HuH-7 (cell line): ENCODE measurements at regions not wholly inside any gene's neighbourhood (a gene's known extent, or its start where the extent isn't known, plus 50 kb on each side); places are given as distances from the start of the nearest gene placed in this dataset.
"Not testable (repeated sequence)": the region's sequence is repeated elsewhere in the genome, so short reads cannot be mapped to it uniquely, and the experiment has no call there.

Source experiments
- DNase-seq: peaks from one replicate; pipeline ENCODE4 v3.0.0; 2011; ENCODE audit warnings: low spot score

DNA sequence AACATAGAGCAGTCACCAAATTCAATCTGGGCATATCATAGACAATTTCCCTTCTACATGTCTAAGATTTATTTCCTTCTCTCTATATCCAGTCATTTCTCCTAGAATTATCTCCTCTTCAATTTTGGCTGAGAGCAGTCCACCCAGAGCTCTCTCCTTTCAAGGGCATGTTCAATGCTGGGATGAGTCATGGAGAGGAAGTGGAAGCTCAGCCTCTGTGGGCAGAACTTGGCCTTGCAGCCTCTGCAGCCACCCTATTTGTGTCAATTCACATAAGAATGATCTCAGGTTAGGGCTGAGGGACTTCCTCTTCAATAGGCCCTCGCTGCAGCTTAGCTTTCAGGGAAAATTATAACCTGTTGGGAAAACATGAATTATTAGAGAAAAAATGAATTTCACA is 560.8 kb downstream of the POM121L12 start:
- DNase-seq, result no peak

DNA sequence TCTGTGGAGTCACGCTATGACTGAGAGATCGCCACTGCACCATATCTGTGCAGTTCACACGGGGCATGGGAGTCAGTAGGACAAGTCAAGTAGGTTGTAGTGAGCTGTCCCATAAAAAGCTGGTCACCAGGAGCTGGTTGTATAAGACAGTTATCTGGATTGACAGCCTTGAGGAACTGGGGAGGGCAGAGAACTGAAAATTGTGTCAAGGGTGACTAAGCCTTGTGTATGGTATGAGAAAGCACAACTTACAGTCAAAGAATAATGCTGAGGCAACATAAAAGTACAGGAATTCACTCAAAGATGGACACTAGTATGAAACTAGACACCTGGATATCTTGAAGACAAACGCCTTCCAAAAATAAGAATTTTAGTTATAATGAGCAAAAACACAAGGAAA is 564.9 kb downstream of the POM121L12 start:
- DNase-seq, result no peak

DNA sequence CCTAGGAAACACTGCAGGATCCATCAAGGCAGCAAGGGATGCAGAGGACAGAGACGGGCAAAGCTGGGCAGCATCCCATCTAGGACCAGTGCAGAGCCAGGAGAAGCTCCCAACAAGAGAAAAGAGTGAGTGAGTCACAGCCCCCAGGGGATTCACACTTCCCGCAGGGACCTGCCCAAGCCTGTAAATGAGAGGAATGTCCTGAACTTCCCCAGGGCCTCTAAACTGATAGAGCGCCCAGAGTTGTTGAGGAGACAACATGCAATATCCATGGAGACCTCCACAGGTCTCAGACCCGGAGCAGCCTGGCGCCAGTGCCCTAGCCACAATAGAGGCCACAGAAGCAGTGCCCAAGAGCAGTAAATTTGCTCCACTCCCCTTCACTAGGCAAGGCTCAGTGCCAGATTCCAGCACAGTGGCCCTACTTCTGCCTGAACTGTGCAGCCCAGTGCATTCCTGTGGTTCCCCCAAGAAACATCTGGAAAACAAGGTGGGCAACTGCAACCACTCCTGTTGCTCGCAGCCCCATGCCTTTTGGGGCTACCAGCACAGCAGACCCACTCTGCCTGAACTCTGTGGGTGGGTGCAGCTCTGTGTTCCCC is 567.5 kb downstream of the POM121L12 start:
- DNase-seq, result no peak

DNA sequence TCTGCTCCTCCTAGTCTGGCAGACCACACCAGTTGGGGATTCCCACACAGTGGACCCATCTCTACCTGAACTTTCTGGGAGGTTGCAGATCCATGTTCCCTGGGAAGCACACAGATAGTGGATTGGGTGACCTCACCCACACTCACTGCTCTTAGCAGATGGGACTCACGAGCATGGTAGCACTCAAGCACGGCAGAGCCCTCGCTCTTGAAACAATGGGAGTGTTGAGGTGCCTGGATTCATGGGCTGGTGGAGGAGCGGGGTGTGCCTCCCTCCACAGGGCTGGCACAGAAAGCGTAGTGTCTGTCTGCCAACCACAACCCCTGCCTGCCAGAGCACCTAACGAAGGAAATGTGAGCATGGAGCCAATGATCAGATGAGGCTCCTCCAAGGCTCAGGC is 568.0 kb downstream of the POM121L12 start:
- no peak for DNase-seq

DNA sequence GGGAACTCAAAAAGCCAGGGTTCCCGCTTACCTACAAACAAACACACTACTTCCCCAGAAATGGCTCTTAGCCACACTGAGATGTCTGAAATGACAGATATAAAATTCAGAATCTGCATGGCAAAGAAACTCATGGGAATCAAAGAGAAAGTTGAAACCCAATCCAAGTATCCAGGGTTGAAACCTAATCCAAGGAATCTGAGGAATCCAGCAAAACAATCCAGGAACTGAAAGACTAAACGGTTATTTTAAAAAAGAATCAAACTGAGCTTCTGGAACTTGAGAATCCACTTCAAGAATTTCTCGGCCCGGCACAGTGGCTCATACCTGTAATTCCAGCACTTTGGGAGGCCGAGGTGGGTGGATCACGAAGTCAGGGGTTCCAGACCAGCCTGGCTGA is 568.8 kb downstream of the POM121L12 start:
- DNase-seq, result no peak

DNA sequence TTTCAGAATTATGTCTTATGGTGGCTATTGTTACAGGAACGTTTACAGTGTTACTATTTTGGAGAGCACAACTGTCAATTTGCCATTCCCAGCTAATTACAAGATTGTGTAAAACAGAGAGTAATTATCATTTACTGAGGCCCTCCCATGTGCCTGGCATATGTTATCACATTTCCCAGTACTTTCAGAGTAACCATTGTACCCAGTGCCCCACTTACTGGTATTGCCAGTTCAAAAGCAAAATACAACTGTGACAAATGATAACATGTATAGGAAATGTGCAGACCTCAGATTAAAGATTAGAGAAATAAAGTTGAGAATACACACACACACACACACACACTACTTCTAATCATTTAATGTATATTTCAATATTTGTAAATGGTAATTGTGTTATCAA is 572.5 kb downstream of the POM121L12 start:
- DNase-seq, result no peak

DNA sequence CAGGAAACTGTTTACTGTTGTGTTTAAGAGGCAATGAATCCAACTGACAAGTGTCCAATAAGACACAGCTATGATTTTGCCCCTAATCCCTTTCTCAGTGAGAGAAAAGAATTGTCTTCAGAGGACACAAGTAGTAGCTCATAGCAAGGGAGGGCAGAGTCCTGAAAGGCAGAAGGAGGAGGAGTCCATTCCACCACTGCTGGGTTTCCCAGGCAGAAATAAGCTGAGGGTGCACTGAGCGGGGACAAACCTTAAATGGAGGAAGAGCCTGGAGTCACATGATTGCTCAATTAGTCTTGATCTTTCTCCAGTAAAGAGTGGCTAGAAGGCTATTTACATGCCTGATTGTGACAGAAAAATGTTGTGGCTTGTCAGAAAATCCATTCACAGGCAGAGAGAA is 573.8 kb downstream of the POM121L12 start:
- DNase-seq, result no peak

DNA sequence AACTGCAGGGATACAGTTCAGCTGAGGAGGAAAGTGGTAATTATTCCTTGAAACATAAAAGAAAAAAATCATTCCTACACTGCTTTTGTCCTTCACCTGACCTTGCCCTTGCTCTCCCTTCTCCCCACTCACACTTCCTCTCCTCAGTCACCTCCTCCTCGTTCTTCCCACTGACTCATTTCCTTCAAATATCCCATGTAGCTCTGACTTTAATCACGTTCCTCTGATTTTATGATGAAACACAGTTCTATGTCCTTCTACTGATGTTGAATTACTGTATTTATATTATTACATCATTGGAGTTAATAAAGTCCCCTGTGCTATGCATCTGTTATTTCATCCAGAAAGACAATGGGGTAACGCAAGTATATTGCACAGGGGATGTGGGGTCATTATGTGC is 575.6 kb downstream of the POM121L12 start:
- no peak for DNase-seq

DNA sequence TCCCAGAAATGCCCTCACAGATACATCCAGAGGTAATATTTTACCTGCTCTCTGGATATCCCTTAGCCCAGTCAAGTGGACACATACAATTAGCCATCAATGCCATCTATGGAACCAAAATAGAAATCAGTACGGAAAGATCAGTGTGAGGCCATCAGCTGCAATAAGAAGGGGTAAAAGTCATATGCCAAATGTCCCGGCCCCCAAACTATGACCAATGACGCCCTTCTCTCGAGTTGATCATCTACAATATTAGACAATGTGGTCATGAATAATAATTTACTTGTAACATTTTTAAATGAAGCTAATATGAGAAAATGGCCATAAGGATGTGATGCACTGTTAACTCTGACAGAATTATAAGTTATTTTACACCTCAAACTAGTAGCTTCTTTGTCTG is 588.9 kb downstream of the POM121L12 start:
- no peak for DNase-seq

DNA sequence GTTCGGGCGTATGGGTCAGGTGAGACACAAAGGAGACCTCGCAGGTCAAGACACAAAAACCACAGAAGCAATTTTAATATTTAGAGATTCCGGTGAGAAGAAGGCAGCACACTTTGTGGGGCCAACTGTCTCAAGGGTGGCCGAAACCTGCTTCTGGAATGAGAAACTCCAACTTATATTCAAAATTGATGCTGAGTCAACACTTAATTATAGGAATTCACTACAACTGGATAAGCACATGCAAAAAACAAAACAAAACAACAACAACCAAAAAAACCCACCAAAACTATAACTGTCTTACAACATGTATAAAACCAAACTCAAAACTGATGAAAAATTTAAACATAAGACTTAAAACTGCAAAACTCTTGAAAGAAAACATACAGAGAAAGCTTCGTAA is 593.3 kb downstream of the POM121L12 start:
- DNase-seq, result no peak

DNA sequence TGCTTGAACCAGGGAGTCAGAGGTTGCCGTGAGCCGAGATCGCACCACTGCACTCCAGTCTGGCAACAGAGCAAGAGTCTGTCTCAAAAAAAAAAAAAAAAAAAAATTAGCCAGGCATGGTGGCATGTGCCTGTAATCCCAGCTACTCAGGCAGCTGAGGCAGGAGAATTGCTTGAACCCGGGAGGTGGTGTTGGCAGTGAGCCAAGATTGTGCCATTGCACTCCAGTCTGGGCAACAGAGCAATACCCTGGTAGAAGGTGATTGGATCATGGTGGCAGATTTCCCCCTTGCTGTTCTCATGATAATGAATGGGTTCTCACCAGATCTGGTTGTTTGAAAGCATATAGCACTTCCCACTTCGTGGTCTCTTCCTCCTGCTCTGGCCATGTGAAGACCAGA is 599.8 kb downstream of the POM121L12 start:
- DNase-seq, result not testable (repeated sequence)

DNA sequence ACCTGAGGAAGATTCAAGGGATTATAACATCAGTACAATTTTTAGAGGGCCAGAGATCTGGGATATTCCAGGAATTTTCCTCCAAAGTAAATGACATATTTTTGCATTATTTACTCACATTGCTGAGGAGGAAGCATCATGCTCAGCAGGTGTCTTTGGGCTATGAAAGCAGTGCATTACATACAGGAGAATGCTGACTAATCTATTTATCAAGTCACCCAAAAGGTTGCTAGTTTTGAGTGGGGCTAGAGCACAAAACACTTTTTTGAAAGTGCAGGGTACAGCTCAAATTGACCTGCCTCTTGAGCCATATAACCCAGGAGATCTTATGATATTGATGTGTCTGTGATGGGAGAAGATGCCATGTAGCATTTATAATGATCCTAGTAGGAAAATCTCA is 603.1 kb downstream of the POM121L12 start:
- DNase-seq, result no peak

DNA sequence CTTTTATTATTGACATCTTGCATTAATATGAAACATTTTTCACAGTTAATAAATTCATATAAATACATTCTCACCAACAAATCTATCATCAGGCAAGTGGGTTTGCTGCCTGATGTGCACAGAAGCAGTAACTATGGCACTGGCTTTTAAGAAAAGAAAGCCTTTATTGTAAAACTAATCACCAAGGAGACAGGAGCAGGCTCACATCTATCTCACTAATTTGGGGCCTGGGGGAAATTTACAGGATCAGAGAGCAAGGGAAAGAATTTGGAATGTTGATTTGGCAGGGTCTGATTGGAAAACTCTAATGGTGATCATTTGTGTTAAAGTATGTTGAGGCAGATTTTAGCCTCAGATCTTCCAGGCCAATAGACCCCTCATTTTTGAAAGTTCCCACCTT is 605.7 kb downstream of the POM121L12 start:
- DNase-seq, result no peak

DNA sequence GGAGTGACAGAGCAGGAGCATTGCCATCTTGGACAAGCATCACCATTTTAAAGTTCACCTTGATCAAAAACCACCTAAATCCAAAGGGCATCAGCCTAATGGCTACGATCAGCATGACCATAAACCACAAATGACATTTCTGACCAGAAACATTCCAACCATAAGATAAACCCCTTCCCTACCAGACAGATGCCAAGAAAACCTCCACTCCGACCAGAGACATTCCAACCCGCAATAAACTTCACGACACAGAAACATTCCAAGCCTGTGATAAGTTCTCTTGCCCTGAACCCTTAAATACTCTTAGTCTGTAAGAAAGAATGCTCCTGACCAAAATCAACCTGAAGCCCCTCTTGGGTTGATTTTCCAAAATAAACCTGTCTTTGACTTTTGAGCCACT is 606.9 kb downstream of the POM121L12 start:
- DNase-seq, result no peak

DNA sequence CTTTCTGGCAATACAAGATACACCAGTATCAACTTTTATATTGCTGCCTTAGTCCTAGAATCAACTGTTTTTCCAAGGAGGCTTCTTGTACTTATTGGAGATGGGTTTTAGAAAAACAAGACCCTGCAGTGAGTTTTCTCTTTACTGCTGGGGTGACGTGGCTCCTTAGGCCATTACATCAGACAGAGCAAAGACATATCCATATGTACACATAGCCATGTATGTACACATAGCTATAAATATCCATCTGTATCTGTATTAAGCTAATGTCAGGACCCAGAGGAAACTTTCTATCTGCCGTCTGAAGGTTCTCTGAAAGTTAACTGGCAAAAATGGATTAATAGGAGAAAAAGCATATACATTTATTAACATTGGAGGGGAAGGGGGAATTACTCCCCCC is 607.4 kb downstream of the POM121L12 start:
- no peak for DNase-seq

DNA sequence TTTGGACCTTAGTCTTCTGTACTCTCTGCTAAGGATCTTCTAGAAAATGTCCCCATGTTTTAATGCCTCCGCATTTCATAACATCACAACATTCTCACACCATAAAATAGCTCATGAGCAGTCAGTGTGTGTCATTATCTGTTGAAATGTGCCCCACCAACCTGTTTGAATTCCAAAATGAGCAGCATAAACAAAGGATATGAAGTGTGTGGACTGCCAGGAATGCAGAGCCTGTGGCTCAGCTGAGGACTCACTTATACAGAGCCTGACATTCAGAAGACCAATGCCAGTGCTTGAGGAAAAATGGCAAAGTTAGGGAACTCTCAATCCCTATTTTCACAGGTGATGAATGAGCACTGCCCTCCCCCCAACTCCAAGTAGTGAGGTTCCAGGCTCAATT is 621.4 kb downstream of the POM121L12 start:
- no peak for DNase-seq

DNA sequence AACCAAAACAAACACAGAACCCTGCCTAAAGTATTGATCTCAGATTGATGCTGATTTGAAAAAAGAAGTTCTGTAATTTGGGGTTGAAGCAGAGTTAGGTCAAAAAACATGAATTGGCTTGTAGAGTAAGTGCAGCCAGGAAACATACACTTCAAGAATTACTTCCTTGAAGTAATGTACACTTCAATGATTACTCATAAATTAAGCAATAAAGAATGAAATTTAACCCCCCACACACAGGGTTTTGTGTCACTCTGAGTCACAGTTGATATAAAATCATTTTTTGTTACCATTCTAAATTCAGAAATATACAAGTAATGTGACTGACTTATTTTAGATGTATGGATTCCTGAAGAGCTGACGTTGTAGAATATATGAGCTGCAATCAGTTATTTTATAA is 622.2 kb downstream of the POM121L12 start:
- DNase-seq, result no peak

DNA sequence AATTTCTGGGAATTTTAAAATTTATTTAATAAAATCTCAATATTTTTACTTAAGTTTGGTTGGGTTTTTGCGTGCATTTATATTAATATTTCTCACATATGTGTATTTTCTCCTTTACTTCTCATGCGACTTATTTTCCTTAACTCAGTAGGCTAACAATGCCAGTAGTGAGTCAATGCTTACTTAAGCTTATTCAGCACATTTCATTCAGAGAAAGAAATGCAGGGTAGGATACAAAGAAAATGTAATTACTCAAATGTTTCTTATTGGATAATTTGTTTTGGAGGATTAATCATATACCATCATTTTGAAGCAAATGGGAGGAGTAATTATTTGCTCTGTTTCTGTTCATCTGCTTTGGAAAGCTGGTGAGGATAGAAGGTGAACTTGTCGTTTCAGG is 623.5 kb downstream of the POM121L12 start:
- no peak for DNase-seq

DNA sequence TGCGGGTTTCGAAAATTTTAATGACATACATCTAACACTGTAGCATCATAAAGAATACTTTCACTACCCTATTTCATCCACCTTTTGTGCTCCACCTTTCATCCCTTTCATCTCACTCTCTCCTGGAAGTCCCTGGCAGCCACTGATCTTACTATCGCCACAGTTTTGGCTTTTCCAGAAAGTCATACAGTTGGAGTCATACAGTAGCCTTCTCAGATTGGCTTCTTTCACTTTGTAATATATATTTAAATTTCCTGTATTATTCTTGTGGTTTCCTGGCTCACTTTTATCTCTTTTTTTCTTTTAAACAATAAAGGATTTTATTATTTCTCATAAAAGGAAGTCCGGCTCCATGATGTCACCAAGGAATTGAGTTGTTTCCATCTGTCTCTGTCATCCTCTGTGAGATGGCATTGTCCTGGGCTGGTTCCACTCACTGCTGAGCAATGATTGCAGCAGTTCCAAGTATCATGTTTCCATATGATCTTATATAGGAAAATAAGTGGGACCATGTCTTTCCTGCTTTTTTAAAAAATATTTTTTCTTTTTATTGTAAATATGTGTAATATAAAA is 626.3 kb downstream of the POM121L12 start:
- DNase-seq, result no peak

DNA sequence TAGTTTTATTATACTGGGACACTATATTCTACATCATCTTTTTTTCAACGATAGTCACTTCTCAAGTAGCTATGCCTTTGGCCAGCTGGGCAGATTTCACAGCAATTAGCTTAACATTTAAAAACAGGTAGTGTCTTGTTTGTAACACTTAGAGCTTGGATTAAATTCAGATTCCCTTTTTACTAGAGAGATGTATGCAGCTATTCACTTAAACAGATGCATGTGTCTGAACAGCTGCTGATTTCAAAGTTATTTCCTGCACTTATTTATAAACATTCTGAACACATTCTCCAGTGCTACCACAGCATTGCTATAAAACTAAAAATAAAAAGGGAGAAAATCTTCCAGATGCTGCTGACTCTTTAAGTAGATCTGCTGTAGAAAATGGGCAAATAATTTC is 637.2 kb downstream of the POM121L12 start:
- DNase-seq, result no peak

DNA sequence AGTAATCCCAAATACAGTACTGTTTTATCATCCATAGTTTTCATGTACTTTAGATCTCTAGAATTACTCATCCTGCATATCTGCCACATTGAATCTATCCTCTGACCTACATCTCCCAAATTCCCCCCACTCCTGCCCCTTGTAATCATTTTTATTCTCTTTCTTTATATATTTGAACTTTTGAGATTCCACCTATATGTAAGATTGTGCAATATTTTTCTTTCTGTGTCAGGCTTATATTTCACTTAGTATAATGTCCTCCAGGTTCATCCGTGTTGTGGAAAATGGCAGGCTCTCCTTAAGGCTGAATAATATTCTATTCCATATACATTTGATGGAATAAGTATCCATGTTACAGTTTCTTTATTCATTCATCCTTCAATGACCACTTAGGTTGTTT is 640.4 kb downstream of the POM121L12 start:
- DNase-seq, result no peak

DNA sequence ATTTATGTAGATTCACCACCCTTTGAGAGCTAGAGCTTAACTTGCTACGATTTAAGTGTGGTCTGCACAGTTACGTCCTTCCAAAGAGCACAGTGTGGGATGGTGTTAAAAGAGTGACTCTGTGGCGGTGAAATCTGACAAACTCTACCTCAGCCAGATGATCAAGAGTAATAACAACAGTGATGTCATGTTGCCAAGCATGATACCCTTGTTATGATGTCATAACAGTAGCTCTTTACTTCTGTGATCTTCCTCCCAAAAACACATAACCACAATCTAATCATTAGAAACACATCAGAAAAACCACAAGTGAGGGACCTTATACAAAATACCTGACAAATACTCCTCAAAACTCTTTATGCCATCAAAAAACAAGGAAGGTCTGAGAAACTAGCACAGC is 649.3 kb downstream of the POM121L12 start:
- DNase-seq, result no peak

DNA sequence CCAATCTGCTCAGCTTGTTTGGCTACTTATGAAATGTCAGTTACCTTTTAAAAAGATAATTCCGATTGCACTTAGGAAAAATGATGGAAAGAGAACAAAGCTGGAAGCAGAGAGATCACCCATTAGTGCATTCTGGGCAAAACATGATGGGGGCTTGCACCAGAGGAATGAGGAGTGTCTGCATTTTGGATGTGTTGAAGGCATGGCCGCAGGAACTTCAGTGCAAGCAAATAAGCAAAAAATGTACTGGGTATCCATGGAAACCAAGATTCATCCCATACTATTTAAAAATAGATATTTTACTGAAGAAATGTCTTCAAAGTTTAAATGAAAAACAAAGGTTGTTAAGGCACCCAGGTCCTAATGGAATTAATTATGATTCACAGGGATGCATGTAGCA is 655.0 kb downstream of the POM121L12 start:
- DNase-seq, result no peak

DNA sequence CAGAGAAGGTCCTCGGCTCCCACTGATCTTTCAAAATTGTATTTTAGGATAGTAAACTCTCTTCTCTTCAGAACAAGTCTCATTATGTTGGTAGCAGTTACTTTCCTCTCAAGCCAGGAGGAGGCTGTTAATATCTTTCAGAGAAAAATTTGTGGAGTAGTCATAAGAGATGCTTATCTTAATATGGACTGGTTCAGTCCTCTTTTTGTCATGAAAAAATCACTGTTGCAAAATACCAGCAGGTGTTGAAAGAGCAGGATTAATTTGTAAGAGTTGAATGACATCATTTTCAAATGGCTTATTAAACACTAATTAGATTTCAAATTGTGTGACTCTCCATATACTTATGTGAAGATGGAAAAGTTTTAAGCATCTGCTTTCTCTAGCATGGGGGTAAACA is 662.5 kb downstream of the POM121L12 start:
- no peak for DNase-seq
